Effector memory CD4-positive, alpha-beta T cell (primary cell): ENCODE measurements at regions not wholly inside any gene's neighbourhood (a gene's known extent, or its start where the extent isn't known, plus 50 kb on each side); places are given as distances from the start of the nearest gene placed in this dataset.

Source experiments
- DNase-seq, 3 donors: peaks; one replicate each; pipeline ENCODE4 v3.0.0-alpha.2; 2020
- H3K27ac ChIP-seq: 2 replicates; pipeline ENCODE4 v1.7.0; 2013; ENCODE audit warnings: mild to moderate bottlenecking, low read length, moderate library complexity; ENCODE audit not compliant: insufficient read depth, poor library complexity, severe bottlenecking
- H3K27me3 ChIP-seq: replicated peaks from 2 replicates; pipeline ENCODE4 v1.7.0; 2013; ENCODE audit warnings: mild to moderate bottlenecking, low read length; ENCODE audit not compliant: insufficient read depth, control insufficient read depth, poor library complexity, severe bottlenecking
- H3K36me3 ChIP-seq: 2 replicates; pipeline ENCODE4 v1.7.0; 2013; ENCODE audit warnings: mild to moderate bottlenecking, low read length, moderate library complexity; ENCODE audit not compliant: control insufficient read depth, insufficient read depth
- H3K4me1 ChIP-seq: 2 replicates; pipeline ENCODE4 v1.7.0; 2013; ENCODE audit warnings: low read length, mild to moderate bottlenecking; ENCODE audit not compliant: control insufficient read depth, insufficient read depth, poor library complexity, severe bottlenecking
- H3K4me3 ChIP-seq: 2 replicates; pipeline ENCODE4 v1.7.0; 2013; ENCODE audit warnings: low read length, low read depth, mild to moderate bottlenecking; ENCODE audit not compliant: insufficient read depth, poor library complexity, severe bottlenecking
- H3K9me3 ChIP-seq: 2 replicates; pipeline ENCODE4 v1.7.0; 2013; ENCODE audit warnings: mild to moderate bottlenecking, low read length, moderate library complexity; ENCODE audit not compliant: control insufficient read depth

GRCh38 chr1:229888157-229888556, 178.9 kb upstream of the GALNT2 start:
- H3K4me3 ChIP-seq, result no peak overlapping the region
- H3K4me1 ChIP-seq, result no peaks in the 10 kb centered on the region
- H3K27ac ChIP-seq, result no peak overlapping the region
- H3K9me3 ChIP-seq, result no peaks in the 10 kb centered on the region
- no peak for DNase-seq
- no peaks in the 10 kb centered on the region for H3K36me3 ChIP-seq
- H3K27me3 ChIP-seq, result no peaks in the 10 kb centered on the region

GRCh38 chr1:229888561-229889001, 178.5 kb upstream of the GALNT2 start:
- Histone ChIP-seq H3K27me3 (no peaks in the 10 kb centered on the region), H3K4me3 (no peak overlapping the region), H3K36me3 (no peaks in the 10 kb centered on the region), H3K27ac (no peak overlapping the region), H3K9me3 (no peaks in the 10 kb centered on the region), H3K4me1 (no peaks in the 10 kb centered on the region)
- no peak for DNase-seq

- Histone ChIP-seq H3K9me3 (no peaks in the 10 kb centered on the region), H3K36me3 (no peaks in the 10 kb centered on the region), H3K27ac (no peak overlapping the region), H3K4me1 (no peaks in the 10 kb centered on the region), H3K27me3 (no peaks in the 10 kb centered on the region), H3K4me3 (no peak overlapping the region)
- DNase-seq, result no peak
Measured at GRCh38 chr1:229889031-229889517, 178.0 kb upstream of the GALNT2 start.

DNA sequence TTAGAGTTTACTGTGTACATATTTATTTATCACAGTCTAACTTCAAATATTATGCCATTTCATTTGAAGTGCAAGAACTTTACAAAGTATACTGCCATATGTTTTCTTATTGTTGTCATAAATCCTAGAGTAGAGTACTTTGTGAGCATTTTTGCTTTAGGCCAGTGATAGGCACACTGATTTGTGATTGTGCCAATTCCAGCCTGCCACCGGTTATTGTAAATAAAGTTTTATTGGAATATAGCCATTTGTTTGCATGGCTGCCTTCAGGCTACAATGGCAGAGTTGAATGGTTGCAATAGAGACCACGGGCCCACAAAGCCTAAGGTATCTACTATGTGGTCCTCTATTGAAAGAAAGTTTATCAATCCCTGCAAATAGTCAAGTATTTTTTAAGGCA, 175.8 kb upstream of the GALNT2 start:
- H3K27ac ChIP-seq, result no peak overlapping the region
- no peaks in the 10 kb centered on the region for H3K9me3 ChIP-seq
- no peaks in the 10 kb centered on the region for H3K36me3 ChIP-seq
- no peak for DNase-seq
- no peaks in the 10 kb centered on the region for H3K27me3 ChIP-seq
- H3K4me1 ChIP-seq, result no peaks in the 10 kb centered on the region
- H3K4me3 ChIP-seq, result no peak overlapping the region

- no peak for DNase-seq
- Histone ChIP-seq H3K4me1 (no peaks in the 10 kb centered on the region), H3K9me3 (no peaks in the 10 kb centered on the region), H3K36me3 (no peaks in the 10 kb centered on the region), H3K4me3 (no peak overlapping the region), H3K27me3 (no peaks in the 10 kb centered on the region), H3K27ac (no peak overlapping the region)
Measured at GRCh38 chr1:229892515-229893117, 174.4 kb upstream of the GALNT2 start.

GRCh38 chr1:229893762-229894444, 173.1 kb upstream of the GALNT2 start:
- Histone ChIP-seq H3K36me3 (no peaks in the 10 kb centered on the region), H3K4me3 (no peak overlapping the region), H3K27ac (no peak overlapping the region), H3K4me1 (no peaks in the 10 kb centered on the region), H3K9me3 (no peaks in the 10 kb centered on the region), H3K27me3 (no peaks in the 10 kb centered on the region)
- no peak for DNase-seq

DNA sequence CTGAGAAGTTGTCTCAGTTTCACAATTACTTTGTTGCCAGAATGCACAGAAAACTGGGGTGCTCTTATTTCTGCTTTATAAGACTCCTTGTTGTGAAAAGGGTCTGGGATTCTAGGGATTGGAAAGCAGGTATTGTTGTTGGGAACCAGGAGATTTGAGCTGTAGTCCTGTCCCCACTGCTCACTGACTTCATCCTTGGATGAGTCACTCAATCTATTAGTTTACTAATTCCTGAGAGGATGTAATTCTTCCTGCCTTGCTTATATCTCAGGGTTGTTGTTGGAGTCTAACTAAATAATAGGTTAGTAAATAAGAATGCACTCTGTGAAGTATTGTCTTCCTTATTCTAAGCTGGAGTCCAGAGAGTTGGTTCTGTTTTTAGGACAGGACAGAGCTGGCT, 172.5 kb upstream of the GALNT2 start:
- H3K27me3 ChIP-seq, result no peaks in the 10 kb centered on the region

GRCh38 chr1:229895605-229896004, 171.4 kb upstream of the GALNT2 start:
- H3K36me3 ChIP-seq, result no peaks in the 10 kb centered on the region

More for the DNA sequence above, 172.5 kb upstream of the GALNT2 start:
- no peak overlapping the region for H3K27ac ChIP-seq
- H3K9me3 ChIP-seq, result no peaks in the 10 kb centered on the region
- H3K4me3 ChIP-seq, result no peak overlapping the region
- DNase-seq, result no peak
- no peaks in the 10 kb centered on the region for H3K4me1 ChIP-seq
- H3K36me3 ChIP-seq, result no peaks in the 10 kb centered on the region

DNA sequence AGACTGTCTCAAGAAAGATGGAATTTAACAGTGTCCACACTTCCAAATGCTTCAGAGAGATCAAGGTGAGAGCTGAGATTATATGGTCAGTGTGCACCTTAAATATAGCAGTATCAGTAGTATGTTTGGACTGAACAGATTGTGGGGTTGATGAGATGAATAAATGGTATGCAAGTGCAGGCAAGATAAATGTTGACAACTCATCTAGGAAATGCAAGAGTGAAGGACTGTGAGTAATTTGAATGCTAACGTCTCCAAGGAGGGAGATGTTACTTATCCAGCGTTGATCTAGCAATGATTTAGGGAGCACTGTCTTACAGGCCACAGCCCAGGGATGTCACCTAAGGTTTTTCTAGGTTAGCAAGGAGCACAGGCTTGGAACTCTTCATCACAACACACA, 170.7 kb upstream of the GALNT2 start:
- Histone ChIP-seq H3K9me3 (no peaks in the 10 kb centered on the region), H3K36me3 (no peaks in the 10 kb centered on the region), H3K4me1 (no peaks in the 10 kb centered on the region), H3K27ac (no peak overlapping the region), H3K27me3 (no peaks in the 10 kb centered on the region), H3K4me3 (no peak overlapping the region)
- DNase-seq, result no peak

More at GRCh38 chr1:229895605-229896004, 171.4 kb upstream of the GALNT2 start:
- Histone ChIP-seq H3K27ac (no peak overlapping the region), H3K4me3 (no peak overlapping the region), H3K9me3 (no peaks in the 10 kb centered on the region), H3K27me3 (no peaks in the 10 kb centered on the region), H3K4me1 (no peaks in the 10 kb centered on the region)
- no peak for DNase-seq

- no peak overlapping the region for H3K27ac ChIP-seq
- no peaks in the 10 kb centered on the region for H3K9me3 ChIP-seq
- no peaks in the 10 kb centered on the region for H3K27me3 ChIP-seq
- no peaks in the 10 kb centered on the region for H3K4me1 ChIP-seq
- no peaks in the 10 kb centered on the region for H3K36me3 ChIP-seq
- H3K4me3 ChIP-seq, result no peak overlapping the region
- DNase-seq, result no peak
Measured at GRCh38 chr1:229896861-229897260, 170.2 kb upstream of the GALNT2 start.
